NCI-H2171 treated with DMSO at 0.1 percent for 48 hours (cell line): ENCODE measurements at regions not wholly inside any gene's neighbourhood (a gene's known extent, or its start where the extent isn't known, plus 50 kb on each side); places are given as distances from the start of the nearest gene placed in this dataset.

Experiments
- DNase-seq: peaks from one replicate; lab custom pipeline; 2025; lab: John Stamatoyannopoulos, UW

GRCh38 chrX:69027181-69028005 lies 137.9 kb downstream of the PJA1 start:
- no peak for DNase-seq

DNA sequence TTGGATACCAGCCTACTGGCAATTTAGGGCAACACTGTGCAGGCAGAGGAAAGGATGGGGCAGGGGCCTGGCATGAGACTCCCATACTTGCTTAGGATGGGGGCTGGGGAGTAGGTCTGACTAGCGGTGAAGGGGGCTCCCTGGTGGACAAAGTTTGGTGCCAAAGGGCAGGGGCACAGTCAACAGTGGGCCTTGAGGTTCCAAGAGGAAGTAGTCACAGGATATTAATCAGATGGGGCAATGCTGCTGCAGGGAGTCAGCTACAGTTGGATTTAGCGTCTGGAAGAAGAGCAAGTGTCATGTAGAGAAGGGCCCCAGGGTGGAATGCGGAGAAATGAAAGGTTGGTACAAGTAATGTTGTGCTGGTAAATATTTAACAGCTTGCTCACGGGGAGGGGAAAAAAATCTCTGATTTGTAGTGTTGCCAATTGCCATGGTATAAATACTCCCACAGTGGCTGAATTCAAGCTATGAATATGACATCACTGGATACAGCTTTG lies 139.4 kb downstream of the PJA1 start:
- no peak for DNase-seq

DNA sequence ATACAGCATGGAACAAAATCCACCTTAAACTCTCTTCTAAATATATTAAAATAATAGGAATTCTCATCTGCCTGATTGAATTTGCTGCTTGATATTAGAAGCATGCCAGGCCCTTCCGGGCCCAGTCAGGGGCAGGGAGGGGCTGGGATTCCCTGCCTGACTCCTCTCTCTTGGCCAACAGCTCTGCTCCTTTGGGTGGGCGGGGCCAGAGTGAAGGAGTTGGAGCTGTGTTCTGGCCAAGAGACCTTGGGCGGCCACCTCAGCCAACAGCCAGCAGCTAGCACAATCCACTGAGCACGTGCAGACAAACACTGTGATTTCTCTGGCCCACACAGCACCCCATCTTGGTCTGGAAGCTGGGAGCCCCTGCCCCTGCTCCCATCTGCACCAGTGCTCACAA lies 140.3 kb downstream of the PJA1 start:
- DNase-seq = no peak

GRCh38 chrX:69024161-69024736 lies 141.0 kb downstream of the PJA1 start:
- DNase-seq = no peak

DNA sequence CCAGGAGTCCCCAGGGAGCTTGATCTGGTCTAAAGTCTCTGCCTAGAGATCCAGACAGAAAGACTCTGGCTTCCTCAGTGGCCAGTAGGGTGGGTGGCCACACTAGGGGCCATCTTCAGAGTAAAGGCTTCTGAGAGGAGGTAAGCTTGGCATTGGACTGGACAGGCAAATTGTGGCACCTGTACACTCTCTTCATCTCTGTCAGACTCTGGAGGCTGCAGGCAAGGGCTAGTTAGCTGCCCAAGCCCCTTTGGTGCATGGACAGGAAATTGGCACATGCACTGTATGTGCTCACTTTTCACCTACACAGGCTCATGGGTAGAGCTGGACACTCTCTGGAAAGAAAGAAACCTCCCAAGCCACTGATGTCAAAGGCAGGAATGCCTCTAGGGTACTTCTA lies 142.8 kb downstream of the PJA1 start:
- DNase-seq = no peak

GRCh38 chrX:69021141-69021960 lies 143.9 kb downstream of the PJA1 start:
- DNase-seq = peak; percentile 11

GRCh38 chrX:69020316-69020715 lies 144.9 kb downstream of the PJA1 start:
- DNase-seq = no peak

GRCh38 chrX:69019073-69019890 lies 146.0 kb downstream of the PJA1 start:
- DNase-seq = no peak

GRCh38 chrX:69018416-69019072 lies 146.7 kb downstream of the PJA1 start:
- no peak for DNase-seq

DNA sequence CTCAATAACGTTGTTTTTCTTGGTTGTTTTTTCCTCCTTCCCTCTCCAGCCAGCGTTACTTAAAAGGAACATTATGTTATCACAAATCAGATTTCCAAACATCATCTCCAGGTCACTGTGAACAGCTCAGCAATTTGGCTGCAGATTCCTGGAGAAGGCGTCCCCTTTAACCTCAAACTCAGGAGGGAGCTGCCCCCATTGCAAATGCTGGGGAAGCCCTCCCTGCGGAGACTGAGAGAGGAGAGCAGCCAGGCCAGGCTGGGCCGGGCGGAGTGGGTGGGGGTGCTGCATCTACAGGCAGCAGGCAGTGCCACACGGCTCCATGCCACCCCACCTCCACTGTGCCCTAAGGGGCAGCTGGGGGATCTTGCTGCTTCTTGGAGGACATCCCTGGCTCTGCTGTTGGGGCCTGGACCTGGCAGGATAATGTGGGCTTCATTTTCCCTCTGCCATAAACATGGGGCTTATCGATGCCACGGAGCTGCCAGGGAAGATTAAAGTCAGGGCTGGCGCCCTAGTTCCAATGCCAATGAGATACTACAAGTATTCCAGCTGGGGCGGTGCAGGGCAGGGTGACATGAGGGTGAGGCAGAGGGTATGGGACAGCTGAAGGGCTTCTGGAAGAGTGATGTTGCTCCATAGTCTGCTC lies 148.8 kb downstream of the PJA1 start:
- no peak for DNase-seq

GRCh38 chrX:69015564-69016292 lies 149.5 kb downstream of the PJA1 start:
- DNase-seq = peak; percentile 6

DNA sequence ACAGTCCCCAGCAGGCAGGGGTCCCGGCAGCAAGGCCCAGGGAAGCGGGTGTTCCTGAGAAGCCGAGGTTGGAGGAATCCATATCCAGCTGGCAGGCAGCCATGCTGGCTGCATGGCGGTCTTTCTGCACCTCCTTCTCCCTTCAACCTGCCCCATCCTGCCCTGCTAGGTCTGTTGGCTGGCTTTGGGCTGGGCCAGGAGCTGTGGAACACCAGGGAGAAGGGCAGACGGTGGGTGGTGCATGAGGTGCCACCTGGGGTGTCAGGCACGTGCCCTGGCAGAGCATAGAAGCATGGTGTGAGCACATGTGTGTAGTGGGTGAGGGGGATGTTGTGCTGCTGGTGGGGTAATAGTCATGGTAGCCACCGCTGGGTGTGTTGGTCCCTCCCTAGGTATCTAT lies 150.1 kb downstream of the PJA1 start:
- peak; percentile 6 for DNase-seq

DNA sequence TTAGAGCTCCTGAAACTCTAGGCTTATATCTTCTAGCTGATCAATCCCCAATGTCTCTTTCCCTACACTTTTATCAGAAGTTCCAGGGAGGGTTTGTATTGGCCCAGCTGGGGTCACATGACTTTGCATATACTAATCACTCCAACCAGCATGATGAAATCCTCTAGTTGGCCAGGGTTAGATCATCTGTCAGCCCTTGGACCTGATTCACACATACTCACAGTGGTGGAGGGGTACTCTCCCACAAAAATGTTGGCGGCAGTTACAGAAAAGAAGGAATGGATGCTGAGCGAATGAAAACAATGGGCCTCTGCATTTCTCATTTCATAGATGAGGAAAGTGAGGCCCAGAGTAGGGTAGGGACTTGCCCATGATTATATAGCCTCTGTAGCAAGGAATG lies 151.1 kb downstream of the PJA1 start:
- DNase-seq = no peak

GRCh38 chrX:69010339-69010738 lies 154.9 kb downstream of the PJA1 start:
- DNase-seq = no peak

GRCh38 chrX:69000877-69001276 lies 164.4 kb downstream of the PJA1 start:
- DNase-seq = no peak

DNA sequence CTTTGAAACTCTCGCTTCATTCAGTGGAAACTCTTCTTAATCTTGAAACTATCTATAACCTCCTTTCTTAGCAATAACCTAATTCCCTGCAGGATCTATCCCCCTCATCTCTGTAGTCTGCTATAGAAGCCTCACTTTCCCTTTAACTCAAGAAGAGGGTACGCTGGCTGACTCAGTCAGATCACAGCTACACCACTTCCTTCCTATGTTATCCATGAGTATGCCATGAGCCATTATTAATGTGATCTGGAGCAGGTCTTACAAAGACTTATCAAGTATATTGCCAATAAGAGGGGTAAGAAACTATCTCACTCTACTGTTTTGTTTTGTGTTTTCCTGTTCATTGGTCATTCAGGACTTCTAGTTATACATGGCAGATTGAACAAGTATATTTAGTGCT lies 165.3 kb downstream of the PJA1 start:
- no peak for DNase-seq

- no peak for DNase-seq
These were observed 165.9 kb downstream of the PJA1 start for GRCh38 chrX:68999356-68999755.

DNA sequence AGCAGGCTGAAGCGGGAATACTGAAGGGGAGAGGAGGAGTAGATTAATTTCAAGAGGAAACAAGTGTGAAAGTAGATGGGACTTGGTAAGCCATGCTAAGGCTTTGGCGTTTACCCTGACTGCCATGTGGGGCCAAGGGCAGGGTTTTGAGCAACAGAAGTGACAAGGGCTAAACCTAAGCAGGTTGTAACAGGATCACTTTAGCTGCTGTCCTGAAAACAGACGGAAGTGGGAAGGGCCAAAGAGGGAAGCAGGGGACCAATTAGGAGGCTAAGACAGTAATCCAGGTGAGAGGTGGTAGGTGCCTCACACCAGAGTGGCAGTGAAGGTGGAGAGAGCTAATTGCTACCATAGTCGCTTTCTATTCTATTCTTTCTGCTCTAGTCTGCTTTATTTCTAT lies 166.5 kb downstream of the PJA1 start:
- peak; percentile 6 for DNase-seq

GRCh38 chrX:68997911-68998310 lies 167.3 kb downstream of the PJA1 start:
- no peak for DNase-seq

GRCh38 chrX:68997511-68997910 lies 167.7 kb downstream of the PJA1 start:
- DNase-seq = no peak
